GM18873 (cell line): ENCODE measurements at regions not wholly inside any gene's neighbourhood (a gene's known extent, or its start where the extent isn't known, plus 50 kb on each side); places are given as distances from the start of the nearest gene placed in this dataset.
"Not testable (repeated sequence)": the region's sequence is repeated elsewhere in the genome, so short reads cannot be mapped to it uniquely, and the experiment has no call there.

ENCODE experiments used
- ATAC-seq: cut with Tn5 transposase; IDR thresholded peaks from one replicate; pipeline ENCODE4 v1.9.1; 2021; ENCODE audit warnings: mild to moderate bottlenecking, moderate library complexity, moderate number of reproducible peaks; ENCODE audit not compliant: unreplicated experiment, low FRiP score

DNA sequence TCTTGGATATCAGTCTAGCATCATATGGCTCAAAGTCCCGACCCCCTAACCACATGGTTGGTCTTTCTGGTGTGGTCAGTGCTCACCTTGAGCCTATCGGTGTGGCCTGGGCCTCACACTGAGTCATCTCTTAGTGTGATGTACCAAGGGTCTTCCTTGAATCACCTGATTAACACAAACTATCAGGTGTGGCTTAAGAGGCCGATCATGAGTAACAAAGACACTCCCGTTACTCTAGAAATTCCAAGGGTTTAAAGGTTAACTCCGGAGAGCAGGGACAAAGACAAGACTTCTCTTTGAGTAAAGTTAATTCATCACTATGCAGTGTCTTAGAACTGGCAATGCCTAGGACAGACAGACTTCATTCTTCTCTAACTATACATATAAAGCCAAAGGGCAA, 52.3 kb upstream of the ARMC3 start:
- ATAC-seq = no peak

DNA sequence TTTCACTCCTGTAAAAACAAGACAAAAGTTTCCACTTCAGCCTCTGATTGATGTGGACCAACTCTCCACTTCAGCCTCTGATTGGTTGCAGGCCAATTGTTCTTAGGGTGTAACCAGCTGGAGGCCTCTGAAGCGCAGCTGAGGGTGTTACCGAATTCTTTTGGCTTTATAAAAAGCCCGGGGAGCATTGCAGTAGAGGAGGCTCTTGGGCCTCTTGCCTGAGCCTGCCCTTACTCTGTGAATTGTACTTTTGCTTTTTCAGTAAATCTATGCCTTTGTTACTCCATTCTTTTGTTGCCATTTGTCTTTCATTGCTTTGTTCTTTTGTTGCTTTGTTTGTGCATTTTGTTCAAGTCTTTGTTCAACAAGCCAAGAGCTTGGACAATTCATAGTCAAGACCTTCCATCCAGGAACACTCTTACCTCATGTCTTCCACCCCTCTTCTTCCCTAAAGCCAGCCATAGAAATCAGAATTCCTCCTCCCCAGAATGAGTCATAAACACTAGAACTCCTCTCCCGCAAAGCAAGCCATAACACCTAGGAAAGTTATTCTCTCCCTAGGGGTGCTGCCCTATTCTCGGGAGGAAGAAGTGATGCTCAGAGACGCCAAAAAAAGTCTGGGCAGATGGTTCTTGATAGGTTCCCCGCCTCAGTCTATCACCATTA, 53.5 kb upstream of the ARMC3 start:
- no peak for ATAC-seq

DNA sequence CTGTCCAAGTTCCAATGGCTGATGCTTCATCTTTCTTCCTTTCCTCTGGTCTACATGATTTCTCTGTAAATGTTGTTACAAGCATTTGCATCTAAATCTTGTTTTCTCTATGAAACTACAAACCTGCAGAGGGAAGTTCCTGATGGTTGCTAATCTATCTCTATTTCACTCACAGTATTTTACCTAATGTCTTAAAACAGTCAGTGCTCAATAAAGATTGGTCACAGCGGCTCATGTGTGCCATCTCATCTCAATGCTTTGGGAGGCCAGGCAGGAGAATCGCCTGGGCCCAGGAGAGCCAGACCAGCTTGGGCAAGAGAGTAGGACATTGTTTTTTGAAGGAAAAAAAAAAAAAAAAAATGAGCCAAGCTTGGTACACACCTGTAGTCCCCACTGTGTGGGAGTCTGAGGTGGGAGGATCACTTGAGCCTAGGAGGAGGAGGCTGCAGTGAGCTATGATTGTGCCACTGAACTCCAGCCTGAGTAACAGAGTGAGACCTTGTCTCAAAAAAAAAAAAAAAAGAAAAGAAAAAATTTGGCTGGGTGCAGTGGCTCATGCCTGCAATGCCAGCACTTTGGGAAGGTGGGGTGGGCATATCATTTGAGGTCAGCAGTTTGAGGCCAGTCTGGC, 71.3 kb upstream of the ARMC3 start:
- ATAC-seq = peak; percentile 66

DNA sequence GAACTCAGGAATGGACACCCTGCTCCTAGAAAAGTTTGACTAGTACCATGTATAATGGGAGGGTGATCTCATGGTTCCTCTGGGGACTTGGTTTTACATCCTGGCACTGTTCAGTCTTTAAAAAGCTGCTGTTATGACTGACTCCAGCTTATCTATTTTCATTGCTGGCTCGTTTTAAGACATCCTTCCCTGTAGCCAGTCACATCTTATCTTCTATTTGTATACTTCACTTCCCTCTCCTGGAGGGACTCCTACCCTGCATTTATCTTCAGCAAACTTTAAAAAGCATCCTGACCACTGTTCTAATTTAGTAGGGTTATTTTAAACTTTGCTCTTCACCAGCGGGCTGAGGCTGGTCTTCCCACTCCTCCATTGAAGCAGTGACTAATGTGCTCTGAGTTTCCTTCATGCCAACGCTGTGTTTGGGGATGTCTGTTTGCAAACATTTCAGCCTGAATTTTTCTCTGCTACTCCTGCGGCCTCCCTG, 72.9 kb upstream of the ARMC3 start:
- ATAC-seq = no peak

DNA sequence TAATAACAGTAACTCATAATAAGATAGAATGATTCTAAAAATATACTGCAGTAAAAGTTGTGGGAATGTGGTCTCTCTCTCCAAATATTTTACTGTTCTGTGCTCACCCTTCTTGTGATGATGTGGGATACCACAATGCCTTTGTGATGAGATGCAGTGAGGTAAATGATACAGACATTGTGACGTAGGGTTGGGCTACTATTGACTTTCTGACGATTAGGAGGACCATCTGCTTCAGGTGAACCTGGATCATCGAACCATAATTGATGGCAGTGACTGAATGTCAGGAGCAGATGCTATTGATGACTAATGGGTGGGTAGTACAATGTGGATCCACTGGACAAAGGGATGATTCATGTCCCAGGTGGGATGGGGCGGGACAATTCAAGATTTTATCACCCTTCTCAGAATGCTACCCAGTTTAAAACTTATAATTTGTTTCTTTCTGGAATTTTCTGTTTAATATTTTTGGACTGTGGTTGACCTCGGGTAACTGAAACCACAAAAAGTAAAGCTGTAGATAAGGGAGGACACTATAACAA, 73.9 kb upstream of the ARMC3 start:
- ATAC-seq = no peak

DNA sequence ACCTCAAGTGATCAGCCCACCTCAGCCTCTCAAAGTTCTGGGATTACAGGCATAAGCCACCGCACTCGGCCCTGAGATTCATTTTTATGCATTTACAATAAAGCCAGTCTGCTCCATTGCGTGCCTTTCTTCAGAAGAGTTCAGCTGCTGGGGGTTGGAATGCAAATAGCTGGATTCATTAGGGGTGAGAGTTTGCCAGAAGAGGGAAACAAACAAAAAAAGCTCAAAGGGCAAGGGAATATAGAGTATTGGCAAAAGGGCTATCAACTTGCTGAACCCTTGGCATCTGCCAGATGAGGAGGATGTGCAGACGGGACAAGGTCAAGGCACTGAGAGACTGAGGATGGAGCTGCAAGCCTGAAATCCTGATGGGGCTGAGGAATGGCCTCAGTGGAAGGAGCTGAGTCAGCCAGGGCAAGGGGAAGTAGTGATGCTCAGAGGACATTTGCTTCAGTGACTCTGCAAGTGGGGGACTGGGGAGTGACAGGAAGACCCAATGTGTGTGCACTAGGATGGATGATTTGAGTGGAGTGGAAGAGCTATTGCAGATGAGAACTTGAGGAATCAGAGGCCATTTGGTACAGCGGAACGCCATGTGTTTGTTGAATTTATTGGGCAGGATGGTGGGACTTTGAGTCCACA, 75.0 kb upstream of the ARMC3 start:
- no peak for ATAC-seq

DNA sequence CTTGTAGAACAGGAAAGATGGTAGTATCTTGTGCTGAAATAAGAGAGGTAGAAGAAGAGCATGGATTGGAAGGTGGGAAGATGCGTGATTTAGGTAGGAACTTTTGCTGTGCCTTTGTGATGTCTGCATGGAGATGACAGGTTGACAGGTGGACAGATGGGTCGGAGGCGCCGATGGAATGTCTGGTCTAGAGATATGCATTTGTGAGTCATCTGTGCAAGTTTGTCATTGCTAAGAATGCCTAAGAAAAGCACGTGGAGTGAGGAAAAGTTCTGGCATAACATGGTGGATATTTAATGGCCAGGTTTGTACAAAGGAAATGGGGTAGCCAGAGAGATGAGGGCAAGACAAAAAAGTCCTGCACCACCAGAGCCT, 76.0 kb upstream of the ARMC3 start:
- no peak for ATAC-seq

DNA sequence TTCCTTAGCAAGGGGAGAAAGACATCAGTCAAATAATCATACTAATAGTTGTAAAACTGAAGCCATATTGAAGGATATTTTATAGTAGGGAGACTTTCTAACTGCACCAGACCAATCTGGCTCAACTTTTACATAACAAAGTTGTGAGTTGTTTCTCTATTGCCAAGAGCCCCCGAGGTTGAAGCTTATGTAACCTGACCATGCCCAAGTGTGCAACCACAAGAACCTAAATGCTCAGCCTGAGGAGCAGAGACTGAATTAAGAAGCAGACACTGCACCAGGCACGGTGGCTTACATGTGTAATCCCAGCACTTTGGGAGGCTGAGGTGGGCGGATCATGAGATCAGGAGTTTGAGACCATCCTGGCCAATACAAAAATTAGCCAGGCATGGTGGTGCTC, 77.3 kb upstream of the ARMC3 start:
- no peak for ATAC-seq

DNA sequence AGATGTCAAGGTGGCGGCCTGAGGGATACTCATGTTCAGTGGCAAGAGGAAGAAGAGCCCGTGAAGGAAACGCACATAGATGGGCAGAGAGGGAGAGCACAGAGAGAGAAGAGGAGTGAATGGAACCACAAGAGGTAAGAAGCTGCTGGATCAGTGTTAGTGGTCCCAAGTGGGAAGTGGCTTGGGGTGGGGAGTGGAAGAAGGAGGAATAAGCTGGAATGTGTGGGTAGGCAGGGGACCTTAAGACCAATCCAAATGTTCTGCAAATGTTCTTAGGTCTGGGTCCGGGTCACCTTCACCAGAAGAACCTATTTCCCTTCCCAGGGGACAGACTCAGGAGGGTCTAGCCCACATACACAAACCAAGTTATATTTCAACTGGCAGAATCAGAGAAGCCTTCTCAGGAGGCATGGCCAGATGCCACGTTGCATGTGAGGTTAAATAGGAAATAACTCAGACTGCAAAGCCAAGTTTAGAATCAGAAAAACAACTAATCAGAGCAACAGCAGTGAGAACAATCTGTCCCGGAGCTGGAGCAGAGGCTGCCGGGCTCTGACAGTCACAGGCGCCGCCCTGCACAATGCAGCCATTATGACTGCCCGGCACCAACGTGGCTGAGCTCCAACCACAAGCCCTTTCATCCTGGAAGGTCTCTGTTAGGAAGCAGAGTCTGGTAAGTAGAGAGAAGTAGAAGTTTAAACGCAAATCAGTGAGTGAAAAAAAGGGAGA, 78.6 kb upstream of the ARMC3 start:
- ATAC-seq = no peak

DNA sequence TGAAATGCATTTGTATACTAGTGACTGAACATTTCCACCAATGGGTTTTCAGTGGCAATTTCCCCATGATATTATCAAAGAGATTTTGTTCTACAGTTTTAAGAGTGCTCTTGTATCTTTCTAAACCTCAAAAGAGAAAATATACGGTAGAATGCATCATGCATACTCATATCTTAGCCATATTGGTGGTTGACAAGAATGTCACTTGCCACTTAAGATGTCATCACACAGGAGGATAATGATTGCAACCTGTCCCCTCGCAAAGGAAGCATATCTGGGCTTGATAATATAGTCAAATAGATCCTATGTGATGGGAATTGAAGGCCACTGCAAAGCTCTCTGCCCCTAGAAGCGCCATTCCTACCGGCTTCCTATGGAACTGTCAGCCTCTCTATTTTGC, 79.3 kb upstream of the ARMC3 start:
- no peak for ATAC-seq

DNA sequence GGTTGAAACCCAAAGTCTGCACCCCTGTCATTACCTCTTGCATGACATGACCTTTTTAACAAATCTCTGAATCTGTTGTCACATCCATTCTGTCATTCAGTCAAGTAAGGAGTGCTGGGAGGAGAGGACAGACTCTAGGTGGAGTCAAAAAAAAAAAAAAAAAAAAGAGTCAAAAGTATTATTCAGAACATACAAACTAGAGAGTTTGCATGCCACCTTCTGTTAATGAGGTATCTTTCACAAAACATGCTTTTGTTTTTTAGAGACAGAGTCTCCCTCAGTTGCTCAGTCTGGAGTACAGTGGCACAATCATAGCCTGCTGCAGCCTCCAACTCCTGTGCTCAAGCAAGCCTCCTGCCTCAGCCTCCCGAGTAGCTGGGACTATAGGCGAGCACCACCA, 81.6 kb upstream of the ARMC3 start:
- no peak for ATAC-seq

DNA sequence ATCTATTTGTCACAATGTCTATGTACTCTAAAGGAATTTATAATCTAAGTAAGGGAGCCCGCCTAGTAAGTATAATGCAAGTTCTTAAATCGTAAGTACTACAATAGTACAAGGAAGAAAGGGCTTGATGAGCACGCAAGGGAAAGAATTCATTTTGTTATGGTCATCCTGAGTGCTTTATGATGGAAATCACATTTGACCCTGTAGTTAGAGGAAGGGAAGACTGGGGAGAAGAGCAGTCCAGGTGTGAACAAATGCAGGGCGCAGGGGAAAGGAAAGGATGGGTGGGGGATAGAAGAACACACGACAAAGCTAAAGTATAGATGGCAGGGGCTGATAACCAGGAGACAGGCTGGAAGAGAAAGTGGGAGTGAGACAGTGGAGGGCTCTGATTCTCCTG, 88.2 kb upstream of the ARMC3 start:
- no peak for ATAC-seq

DNA sequence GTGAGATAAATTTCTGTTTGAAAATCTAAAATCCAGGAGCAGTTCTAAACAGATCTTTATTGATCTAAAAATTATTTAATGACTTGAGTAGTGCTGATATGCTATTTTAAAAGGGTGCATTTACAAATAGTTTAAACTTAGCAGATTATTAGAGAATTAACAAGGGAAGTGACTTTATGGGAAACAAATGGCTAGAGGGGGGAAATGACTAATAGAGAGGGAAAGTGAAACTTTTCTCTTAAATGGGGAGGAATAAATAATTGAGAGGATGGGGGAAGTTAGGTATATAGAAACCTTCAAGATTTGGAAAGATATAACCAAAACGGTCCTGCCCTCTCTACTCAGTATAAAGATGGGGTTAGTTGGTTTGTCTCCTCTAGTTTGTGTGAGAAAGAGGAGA, 90.1 kb upstream of the ARMC3 start:
- ATAC-seq = no peak

DNA sequence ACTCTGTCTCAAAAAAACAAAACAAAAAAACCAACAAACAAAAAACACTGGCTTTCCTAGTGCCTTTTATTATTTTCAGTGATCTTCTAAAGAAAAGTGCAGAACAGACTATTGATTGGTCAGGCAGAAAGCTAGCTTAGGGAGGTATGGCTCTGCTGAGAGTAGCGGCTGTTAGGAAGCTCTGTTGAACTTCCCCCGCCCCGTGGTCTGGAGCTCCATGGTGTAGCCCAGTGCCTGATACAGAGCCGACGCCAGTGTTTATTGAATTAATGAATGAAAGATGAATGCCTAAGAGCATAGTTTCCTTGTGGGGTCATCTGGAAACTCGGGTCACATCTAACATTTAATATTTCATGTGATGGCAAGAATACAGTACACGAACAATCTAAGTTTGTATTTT, 90.5 kb upstream of the ARMC3 start:
- ATAC-seq = no peak

DNA sequence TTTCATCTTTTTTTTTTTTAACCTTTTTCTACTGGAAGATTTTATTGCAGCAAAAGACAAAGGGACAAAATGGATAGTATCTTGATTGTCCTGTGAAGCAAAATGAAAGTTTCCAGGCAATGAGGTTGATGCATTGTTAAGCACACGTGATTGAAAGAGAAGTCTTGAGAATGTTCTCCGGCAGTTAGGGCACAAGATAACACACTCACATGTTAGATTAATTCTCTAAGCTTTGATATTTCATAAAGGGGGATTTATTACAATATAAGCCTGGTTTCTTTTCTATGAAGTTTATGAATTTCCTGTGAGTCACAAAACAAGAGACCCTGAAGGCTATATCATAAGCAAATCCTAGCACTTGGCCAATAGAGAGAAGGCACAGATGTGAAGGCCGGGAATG, 93.4 kb upstream of the ARMC3 start:
- ATAC-seq = no peak

DNA sequence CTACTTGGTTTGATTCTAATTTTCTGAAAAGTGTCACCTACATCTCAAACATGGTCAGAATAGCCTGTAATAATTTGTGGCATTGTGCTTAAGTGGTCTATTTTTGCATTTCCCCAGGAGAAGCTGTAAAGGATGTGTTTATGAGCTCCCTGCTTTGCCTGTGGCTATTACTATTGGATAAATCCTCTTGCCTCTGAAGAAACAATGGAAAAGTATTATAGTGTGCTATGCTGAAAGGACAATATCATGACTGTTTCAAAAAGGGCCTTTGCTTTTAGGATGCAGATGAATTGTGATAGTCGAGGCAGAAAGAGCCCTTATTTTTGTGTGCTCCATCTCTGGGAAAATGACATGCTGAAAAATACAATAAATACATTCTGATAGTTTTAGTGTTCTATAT, 94.1 kb upstream of the ARMC3 start:
- ATAC-seq = no peak

DNA sequence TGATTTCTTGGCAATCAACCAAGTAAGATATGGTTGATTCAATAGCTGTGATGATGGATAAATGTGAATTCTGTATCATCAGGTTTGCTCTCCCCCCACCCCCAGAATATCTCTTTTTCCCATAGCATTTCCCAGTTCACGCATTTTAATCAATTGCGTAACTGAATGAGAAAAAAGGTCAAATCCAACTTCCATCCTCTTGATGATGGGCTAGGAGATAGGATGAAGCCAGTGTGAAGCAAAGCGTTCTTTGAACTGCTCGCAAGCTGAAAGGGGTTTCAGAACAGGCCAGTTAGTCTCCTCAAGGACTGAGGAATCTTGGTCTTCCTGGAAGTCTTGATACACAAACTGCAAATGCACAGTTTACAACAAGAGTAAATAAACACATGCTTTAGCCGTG, 94.5 kb upstream of the ARMC3 start:
- ATAC-seq = no peak

DNA sequence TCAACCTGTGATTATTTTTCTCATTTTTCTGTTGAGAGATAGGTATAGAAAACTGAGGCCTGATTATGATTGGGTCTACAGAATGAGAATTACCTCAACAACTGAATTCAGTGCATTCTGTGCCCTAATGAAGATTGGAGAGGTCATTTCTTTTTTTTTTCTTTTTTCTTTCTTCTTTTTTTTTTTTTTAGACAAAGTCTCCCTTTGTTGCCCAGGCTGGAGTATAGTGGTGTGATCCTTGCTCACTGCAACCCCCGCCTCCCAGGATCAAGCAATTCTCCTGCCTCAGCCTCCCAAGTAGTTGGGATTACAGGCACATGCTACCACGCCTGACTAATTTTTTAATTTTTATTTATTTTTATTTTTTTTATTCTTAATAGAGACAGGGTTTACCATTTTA, 95.0 kb upstream of the ARMC3 start:
- no peak for ATAC-seq

DNA sequence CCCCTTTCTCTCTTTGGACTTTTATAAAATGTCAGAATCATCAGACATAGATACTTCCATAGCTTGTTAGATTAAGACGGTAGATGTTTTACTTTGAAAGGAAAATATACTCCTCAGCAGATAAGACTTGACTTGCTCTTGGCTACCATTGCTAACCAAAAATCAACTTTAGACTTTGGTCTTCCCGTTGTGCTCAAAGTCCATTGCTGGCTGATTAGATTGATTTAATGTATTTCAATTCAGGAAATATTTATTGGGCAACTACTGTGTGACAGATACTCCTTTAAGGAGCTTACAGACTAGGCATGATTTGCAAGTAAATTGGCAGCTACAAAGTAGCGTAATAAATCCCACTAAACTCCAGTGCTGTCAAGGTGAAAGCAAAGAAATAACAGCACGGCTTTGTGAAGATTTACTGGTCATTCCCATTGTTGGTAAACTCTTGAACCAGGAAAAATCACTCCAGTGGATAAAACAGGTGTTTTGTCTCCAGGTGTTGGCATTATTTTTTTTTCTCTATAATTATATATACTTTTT, 95.7 kb upstream of the ARMC3 start:
- ATAC-seq = no peak

DNA sequence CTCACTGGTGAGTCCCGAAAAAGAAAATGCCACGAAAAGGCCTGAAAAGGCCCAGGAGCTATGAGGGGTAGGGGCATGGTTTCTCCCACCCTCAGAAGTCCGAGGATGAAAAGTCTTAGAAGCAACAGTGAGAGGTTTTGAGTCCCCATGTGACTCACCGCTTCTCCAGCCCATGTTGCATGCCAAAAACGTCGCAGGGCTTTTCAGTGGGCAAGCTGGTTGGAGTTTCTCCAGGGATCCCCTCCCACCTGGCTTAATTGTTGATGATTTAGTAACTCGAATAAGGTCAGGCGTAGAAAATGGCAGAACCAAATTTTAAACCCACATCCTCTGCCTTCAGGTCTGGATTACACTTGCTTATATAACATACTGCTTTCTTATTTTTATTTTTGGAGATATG, 96.3 kb upstream of the ARMC3 start:
- ATAC-seq = no peak

DNA sequence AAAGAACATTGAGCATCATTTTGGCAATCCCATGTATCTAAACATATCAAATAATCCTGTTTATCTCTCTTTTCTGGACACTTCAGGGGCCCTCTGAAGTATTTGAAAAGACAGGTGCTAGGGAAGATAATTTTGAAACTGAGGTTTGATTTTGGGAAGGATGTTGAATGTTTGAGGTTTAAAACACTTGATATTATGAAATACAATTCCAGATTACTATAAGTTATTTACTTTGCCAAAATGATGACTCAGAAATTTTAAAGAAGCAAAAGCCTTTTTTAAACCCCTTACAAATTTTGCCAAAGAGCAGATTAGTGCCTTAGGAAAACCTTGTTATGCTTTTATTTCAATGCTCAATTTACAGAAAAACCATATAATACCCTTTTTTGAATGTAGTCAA, 99.1 kb upstream of the ARMC3 start:
- not testable (repeated sequence) for ATAC-seq
